Effector CD4-positive, alpha-beta T cell (primary cell): ENCODE measurements at regions not wholly inside any gene's neighbourhood (a gene's known extent, or its start where the extent isn't known, plus 50 kb on each side); places are given as distances from the start of the nearest gene placed in this dataset.
"Not testable (repeated sequence)": the region's sequence is repeated elsewhere in the genome, so short reads cannot be mapped to it uniquely, and the experiment has no call there.

Experiments used
- DNase-seq: peaks from one replicate; pipeline ENCODE4 v3.0.0-alpha.2; 2020

- DNase-seq, result no peak
Observed at GRCh38 chr3:22713936-22714335, 489.2 kb upstream of the UBE2E2 start.

- DNase-seq, result no peak
Observed at GRCh38 chr3:22714749-22715148, 488.4 kb upstream of the UBE2E2 start.

- no peak for DNase-seq
Observed at GRCh38 chr3:22720596-22720995, 482.5 kb upstream of the UBE2E2 start.

- DNase-seq, result no peak
Observed at GRCh38 chr3:22724420-22724819, 478.7 kb upstream of the UBE2E2 start.

- DNase-seq, result no peak
Observed at GRCh38 chr3:22728406-22728805, 474.7 kb upstream of the UBE2E2 start.

- DNase-seq, result no peak
Observed at GRCh38 chr3:22729212-22729611, 473.9 kb upstream of the UBE2E2 start.

GRCh38 chr3:22729981-22730380 lies 473.1 kb upstream of the UBE2E2 start:
- DNase-seq, result no peak

GRCh38 chr3:22730701-22731100 lies 472.4 kb upstream of the UBE2E2 start:
- DNase-seq, result no peak

- DNase-seq, result no peak
Observed at GRCh38 chr3:22731901-22732300, 471.2 kb upstream of the UBE2E2 start.

GRCh38 chr3:22732641-22733040 lies 470.5 kb upstream of the UBE2E2 start:
- no peak for DNase-seq

GRCh38 chr3:22734207-22734606 lies 468.9 kb upstream of the UBE2E2 start:
- no peak for DNase-seq

- no peak for DNase-seq
Observed at GRCh38 chr3:22734756-22735155, 468.4 kb upstream of the UBE2E2 start.

GRCh38 chr3:22735373-22735772 lies 467.8 kb upstream of the UBE2E2 start:
- DNase-seq, result no peak

GRCh38 chr3:22743386-22743785 lies 459.7 kb upstream of the UBE2E2 start:
- DNase-seq, result not testable (repeated sequence)

GRCh38 chr3:22745321-22745720 lies 457.8 kb upstream of the UBE2E2 start:
- DNase-seq, result no peak

GRCh38 chr3:22746221-22746620 lies 456.9 kb upstream of the UBE2E2 start:
- DNase-seq, result no peak

- DNase-seq, result no peak
Observed at GRCh38 chr3:22748453-22749045, 454.6 kb upstream of the UBE2E2 start.

- DNase-seq, result no peak
Observed at GRCh38 chr3:22759636-22760310, 443.4 kb upstream of the UBE2E2 start.

GRCh38 chr3:22765679-22766078 lies 437.4 kb upstream of the UBE2E2 start:
- DNase-seq, result no peak

- DNase-seq, result no peak
Observed at GRCh38 chr3:22777834-22778233, 425.3 kb upstream of the UBE2E2 start.

GRCh38 chr3:22779737-22780136 lies 423.4 kb upstream of the UBE2E2 start:
- DNase-seq, result no peak

- no peak for DNase-seq
Observed at GRCh38 chr3:22792533-22792932, 410.6 kb upstream of the UBE2E2 start.

- DNase-seq, result no peak
Observed at GRCh38 chr3:22795917-22796316, 407.2 kb upstream of the UBE2E2 start.

GRCh38 chr3:22798461-22798860 lies 404.7 kb upstream of the UBE2E2 start:
- DNase-seq, result no peak

- no peak for DNase-seq
Observed at GRCh38 chr3:22819209-22819608, 383.9 kb upstream of the UBE2E2 start.
